GM12878 (cell line): ENCODE measurements at regions not wholly inside any gene's neighbourhood (a gene's known extent, or its start where the extent isn't known, plus 50 kb on each side); places are given as distances from the start of the nearest gene placed in this dataset.

Experiments used
- CTCF ChIP-seq, 3 experiments: IDR thresholded peaks in 2 of 3; conservative IDR thresholded peaks in 1 of 3; 2 replicates each; pipeline ENCODE4 v1.5.1; 2011; ENCODE audit warnings: low read depth in 3 of 3, low read length in 3 of 3, mild to moderate bottlenecking in 3 of 3, control low read depth in 2 of 3, moderate library complexity in 2 of 3, inconsistent platforms in 1 of 3, mixed read lengths in 1 of 3; ENCODE audit not compliant: control insufficient read depth in 2 of 3, insufficient read depth in 1 of 3; ENCODE audit errors: extremely low read depth in 1 of 3
- EZH2 ChIP-seq: IDR thresholded peaks from 2 replicates; pipeline ENCODE4 v1.6.1; 2012; ENCODE audit warnings: low read depth, mild to moderate bottlenecking, control low read depth, inconsistent platforms, low read length, borderline replicate concordance; ENCODE audit not compliant: control insufficient read depth
- GATAD2B ChIP-seq: fragments of 450-650 bp; conservative IDR thresholded peaks from 2 replicates; pipeline ENCODE4 v1.6.1; 2017; ENCODE audit warnings: low read depth, mild to moderate bottlenecking, moderate library complexity
- NBN ChIP-seq: fragments of 450-650 bp; IDR thresholded peaks from 2 replicates; pipeline ENCODE4 v1.6.1; 2016
- POLR2AphosphoS5 ChIP-seq: IDR thresholded peaks from 2 replicates; pipeline ENCODE4 v1.6.1; 2011; ENCODE audit warnings: mild to moderate bottlenecking, low read length, inconsistent platforms
- RAD21 ChIP-seq: IDR thresholded peaks from 2 replicates; pipeline ENCODE4 v1.6.1; 2011; ENCODE audit warnings: mild to moderate bottlenecking, low read depth, low read length, moderate library complexity; ENCODE audit not compliant: insufficient read depth
- SP1 ChIP-seq: IDR thresholded peaks from one replicate; pipeline ENCODE4 v1.6.1; 2011; ENCODE audit warnings: low read depth, low read length
- TCF12 ChIP-seq: IDR thresholded peaks from 2 replicates; pipeline ENCODE4 v1.6.1; 2011; ENCODE audit warnings: low read depth, mild to moderate bottlenecking, low read length
- TCF7 ChIP-seq: IDR thresholded peaks from 2 replicates; pipeline ENCODE4 v1.6.1; 2014; ENCODE audit warnings: antibody characterized with exemption, borderline replicate concordance
- ZBTB11 ChIP-seq: fragments of 450-650 bp; formaldehyde crosslinking; IDR thresholded peaks from 2 replicates; pipeline ENCODE4 v1.5.0; 2022; ENCODE audit warnings: mild to moderate bottlenecking, missing genetic modification characterization
- ZZZ3 ChIP-seq: IDR thresholded peaks from 2 replicates; pipeline ENCODE4 v1.6.1; 2011; ENCODE audit warnings: low read depth; ENCODE audit not compliant: control insufficient read depth, insufficient read length

- TF ChIP-seq GATAD2B = no peak
- no peak for TF ChIP-seq TCF7
- TF ChIP-seq RAD21 = no peak
- no peak for TF ChIP-seq TCF12
- no peak for TF ChIP-seq CTCF (IDR thresholded peaks at IDR 0.05 in 2 of 3, conservative IDR thresholded peaks at IDR 0.05 in 1 of 3; ENCODE audit: control insufficient read depth in 2 of 3, extremely low read depth in 1 of 3, insufficient read depth in 1 of 3, low read depth in 3 of 3, low read length in 3 of 3)
- TF ChIP-seq ZZZ3 = no peak
- no peak for TF ChIP-seq EZH2
- no peak for TF ChIP-seq POLR2AphosphoS5
- TF ChIP-seq NBN = no peak
- TF ChIP-seq ZBTB11 (CRISPR knock-in tag) = no peak
- no peak for TF ChIP-seq SP1
These were observed 102.1 kb upstream of the LNX1 start for GRCh38 chr4:53693408-53693807.
